ENCODE measurements at regions not wholly inside any gene's neighbourhood (a gene's known extent, or its start where the extent isn't known, plus 50 kb on each side); places are given as distances from the start of the nearest gene placed in this dataset.
A peak's percentile ranks its signal among the peaks of the same experiment; 100 is the strongest.

DNA sequence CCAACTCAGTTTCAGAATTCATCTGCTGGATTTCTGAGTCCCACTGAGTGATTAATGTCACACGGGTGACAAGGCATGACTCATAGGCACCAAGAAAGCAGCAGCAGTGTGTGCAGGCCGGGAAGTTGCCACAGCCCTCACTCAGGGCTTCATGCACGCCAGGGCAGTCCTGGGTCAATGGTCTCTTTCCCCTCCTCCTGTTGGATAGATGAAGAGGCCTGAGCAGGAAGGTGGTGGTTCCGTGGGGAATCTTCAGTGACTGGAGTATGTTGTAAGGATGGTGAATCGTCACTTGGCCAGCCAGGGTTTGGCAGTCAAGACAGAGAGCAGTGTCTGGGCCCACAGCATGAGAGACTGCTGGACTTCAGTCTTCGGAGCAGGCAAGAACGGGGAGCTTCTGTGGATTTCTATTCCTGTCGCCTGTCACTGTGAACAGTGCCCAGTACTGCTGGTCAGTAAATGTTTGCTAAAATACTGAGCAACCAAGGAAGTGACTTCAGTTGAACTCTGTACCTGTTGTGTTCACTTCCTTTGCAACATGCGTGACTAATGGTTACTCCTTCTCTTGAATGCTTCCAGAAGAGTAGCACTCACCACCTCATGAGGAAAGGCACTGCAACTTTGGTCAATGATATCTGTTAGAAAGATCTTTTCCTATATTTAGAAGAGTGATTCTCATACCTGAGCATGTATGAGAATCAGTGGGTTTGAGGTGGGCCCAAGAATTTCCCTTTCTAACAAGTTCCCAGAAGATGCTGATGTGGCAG is 62.0 kb upstream of the CD93 start (continued):
- TF ChIP-seq, protein P1, sequence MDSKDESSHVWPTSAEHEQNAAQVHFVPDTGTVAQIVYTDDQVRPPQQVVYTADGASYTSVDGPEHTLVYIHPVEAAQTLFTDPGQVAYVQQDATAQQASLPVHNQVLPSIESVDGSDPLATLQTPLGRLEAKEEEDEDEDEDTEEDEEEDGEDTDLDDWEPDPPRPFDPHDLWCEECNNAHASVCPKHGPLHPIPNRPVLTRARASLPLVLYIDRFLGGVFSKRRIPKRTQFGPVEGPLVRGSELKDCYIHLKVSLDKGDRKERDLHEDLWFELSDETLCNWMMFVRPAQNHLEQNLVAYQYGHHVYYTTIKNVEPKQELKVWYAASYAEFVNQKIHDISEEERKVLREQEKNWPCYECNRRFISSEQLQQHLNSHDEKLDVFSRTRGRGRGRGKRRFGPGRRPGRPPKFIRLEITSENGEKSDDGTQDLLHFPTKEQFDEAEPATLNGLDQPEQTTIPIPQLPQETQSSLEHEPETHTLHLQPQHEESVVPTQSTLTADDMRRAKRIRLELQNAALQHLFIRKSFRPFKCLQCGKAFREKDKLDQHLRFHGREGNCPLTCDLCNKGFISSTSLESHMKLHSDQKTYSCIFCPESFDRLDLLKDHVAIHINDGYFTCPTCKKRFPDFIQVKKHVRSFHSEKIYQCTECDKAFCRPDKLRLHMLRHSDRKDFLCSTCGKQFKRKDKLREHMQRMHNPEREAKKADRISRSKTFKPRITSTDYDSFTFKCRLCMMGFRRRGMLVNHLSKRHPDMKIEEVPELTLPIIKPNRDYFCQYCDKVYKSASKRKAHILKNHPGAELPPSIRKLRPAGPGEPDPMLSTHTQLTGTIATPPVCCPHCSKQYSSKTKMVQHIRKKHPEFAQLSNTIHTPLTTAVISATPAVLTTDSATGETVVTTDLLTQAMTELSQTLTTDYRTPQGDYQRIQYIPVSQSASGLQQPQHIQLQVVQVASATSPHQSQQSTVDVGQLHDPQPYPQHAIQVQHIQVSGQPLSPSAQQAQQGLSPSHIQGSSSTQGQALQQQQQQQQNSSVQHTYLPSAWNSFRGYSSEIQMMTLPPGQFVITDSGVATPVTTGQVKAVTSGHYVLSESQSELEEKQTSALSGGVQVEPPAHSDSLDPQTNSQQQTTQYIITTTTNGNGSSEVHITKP (IDR thresholded peaks at IDR 0.05; ENCODE audit: partially characterized antibody), result peak; percentile 29
- TF ChIP-seq, protein P2, sequence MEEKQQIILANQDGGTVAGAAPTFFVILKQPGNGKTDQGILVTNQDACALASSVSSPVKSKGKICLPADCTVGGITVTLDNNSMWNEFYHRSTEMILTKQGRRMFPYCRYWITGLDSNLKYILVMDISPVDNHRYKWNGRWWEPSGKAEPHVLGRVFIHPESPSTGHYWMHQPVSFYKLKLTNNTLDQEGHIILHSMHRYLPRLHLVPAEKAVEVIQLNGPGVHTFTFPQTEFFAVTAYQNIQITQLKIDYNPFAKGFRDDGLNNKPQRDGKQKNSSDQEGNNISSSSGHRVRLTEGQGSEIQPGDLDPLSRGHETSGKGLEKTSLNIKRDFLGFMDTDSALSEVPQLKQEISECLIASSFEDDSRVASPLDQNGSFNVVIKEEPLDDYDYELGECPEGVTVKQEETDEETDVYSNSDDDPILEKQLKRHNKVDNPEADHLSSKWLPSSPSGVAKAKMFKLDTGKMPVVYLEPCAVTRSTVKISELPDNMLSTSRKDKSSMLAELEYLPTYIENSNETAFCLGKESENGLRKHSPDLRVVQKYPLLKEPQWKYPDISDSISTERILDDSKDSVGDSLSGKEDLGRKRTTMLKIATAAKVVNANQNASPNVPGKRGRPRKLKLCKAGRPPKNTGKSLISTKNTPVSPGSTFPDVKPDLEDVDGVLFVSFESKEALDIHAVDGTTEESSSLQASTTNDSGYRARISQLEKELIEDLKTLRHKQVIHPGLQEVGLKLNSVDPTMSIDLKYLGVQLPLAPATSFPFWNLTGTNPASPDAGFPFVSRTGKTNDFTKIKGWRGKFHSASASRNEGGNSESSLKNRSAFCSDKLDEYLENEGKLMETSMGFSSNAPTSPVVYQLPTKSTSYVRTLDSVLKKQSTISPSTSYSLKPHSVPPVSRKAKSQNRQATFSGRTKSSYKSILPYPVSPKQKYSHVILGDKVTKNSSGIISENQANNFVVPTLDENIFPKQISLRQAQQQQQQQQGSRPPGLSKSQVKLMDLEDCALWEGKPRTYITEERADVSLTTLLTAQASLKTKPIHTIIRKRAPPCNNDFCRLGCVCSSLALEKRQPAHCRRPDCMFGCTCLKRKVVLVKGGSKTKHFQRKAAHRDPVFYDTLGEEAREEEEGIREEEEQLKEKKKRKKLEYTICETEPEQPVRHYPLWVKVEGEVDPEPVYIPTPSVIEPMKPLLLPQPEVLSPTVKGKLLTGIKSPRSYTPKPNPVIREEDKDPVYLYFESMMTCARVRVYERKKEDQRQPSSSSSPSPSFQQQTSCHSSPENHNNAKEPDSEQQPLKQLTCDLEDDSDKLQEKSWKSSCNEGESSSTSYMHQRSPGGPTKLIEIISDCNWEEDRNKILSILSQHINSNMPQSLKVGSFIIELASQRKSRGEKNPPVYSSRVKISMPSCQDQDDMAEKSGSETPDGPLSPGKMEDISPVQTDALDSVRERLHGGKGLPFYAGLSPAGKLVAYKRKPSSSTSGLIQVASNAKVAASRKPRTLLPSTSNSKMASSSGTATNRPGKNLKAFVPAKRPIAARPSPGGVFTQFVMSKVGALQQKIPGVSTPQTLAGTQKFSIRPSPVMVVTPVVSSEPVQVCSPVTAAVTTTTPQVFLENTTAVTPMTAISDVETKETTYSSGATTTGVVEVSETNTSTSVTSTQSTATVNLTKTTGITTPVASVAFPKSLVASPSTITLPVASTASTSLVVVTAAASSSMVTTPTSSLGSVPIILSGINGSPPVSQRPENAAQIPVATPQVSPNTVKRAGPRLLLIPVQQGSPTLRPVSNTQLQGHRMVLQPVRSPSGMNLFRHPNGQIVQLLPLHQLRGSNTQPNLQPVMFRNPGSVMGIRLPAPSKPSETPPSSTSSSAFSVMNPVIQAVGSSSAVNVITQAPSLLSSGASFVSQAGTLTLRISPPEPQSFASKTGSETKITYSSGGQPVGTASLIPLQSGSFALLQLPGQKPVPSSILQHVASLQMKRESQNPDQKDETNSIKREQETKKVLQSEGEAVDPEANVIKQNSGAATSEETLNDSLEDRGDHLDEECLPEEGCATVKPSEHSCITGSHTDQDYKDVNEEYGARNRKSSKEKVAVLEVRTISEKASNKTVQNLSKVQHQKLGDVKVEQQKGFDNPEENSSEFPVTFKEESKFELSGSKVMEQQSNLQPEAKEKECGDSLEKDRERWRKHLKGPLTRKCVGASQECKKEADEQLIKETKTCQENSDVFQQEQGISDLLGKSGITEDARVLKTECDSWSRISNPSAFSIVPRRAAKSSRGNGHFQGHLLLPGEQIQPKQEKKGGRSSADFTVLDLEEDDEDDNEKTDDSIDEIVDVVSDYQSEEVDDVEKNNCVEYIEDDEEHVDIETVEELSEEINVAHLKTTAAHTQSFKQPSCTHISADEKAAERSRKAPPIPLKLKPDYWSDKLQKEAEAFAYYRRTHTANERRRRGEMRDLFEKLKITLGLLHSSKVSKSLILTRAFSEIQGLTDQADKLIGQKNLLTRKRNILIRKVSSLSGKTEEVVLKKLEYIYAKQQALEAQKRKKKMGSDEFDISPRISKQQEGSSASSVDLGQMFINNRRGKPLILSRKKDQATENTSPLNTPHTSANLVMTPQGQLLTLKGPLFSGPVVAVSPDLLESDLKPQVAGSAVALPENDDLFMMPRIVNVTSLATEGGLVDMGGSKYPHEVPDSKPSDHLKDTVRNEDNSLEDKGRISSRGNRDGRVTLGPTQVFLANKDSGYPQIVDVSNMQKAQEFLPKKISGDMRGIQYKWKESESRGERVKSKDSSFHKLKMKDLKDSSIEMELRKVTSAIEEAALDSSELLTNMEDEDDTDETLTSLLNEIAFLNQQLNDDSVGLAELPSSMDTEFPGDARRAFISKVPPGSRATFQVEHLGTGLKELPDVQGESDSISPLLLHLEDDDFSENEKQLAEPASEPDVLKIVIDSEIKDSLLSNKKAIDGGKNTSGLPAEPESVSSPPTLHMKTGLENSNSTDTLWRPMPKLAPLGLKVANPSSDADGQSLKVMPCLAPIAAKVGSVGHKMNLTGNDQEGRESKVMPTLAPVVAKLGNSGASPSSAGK (IDR thresholded peaks at IDR 0.05), result peak; percentile 42
- TF ChIP-seq BRD4 (IDR thresholded peaks at IDR 0.05), result no peak; the same call in 1 of the 2 replicates
- no peak for TF ChIP-seq ZNF311 (CRISPR knock-in tag; IDR thresholded peaks at IDR 0.05)
- peak; percentile 71; the same call in 1 of the 2 replicates for TF ChIP-seq GABPA (tag; conservative IDR thresholded peaks at IDR 0.05; ENCODE audit: low read depth)
- TF ChIP-seq TRIM24 (IDR thresholded peaks at IDR 0.05), result peak in 1 of 2 experiments; percentile 38; a peak in 1 of 4 replicates
- TF ChIP-seq RBM39 (optimal IDR thresholded peaks at IDR 0.05; ENCODE audit: low read depth, low read length), result no peak
- TF ChIP-seq SMARCA4 (IDR thresholded peaks at IDR 0.05), result peak; percentile 92
- TF ChIP-seq, protein P3, sequence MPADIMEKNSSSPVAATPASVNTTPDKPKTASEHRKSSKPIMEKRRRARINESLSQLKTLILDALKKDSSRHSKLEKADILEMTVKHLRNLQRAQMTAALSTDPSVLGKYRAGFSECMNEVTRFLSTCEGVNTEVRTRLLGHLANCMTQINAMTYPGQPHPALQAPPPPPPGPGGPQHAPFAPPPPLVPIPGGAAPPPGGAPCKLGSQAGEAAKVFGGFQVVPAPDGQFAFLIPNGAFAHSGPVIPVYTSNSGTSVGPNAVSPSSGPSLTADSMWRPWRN (IDR thresholded peaks at IDR 0.05; ENCODE audit: low read depth), result no peak
- TF ChIP-seq, protein P4, sequence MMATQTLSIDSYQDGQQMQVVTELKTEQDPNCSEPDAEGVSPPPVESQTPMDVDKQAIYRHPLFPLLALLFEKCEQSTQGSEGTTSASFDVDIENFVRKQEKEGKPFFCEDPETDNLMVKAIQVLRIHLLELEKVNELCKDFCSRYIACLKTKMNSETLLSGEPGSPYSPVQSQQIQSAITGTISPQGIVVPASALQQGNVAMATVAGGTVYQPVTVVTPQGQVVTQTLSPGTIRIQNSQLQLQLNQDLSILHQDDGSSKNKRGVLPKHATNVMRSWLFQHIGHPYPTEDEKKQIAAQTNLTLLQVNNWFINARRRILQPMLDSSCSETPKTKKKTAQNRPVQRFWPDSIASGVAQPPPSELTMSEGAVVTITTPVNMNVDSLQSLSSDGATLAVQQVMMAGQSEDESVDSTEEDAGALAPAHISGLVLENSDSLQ (IDR thresholded peaks at IDR 0.05), result peak; percentile 95
- TF ChIP-seq POU5F1 (IDR thresholded peaks at IDR 0.05; ENCODE audit: borderline replicate concordance, low read depth, low read length, partially characterized antibody), result no peak
